ENCODE measurements at regions not wholly inside any gene's neighbourhood (a gene's known extent, or its start where the extent isn't known, plus 50 kb on each side); places are given as distances from the start of the nearest gene placed in this dataset.

- no peak for DNase-seq (ENCODE audit: low read depth)
These were observed 217.2 kb downstream of the CHRM3 start for GRCh38 chr1:239603530-239603929.

GRCh38 chr1:239606850-239607400 is 220.6 kb downstream of the CHRM3 start:
- DNase-seq (ENCODE audit: low read depth), result no peak

- no peak for DNase-seq (ENCODE audit: low read depth)
These were observed 222.1 kb downstream of the CHRM3 start for GRCh38 chr1:239608469-239608868.

GRCh38 chr1:239612379-239612778 is 226.0 kb downstream of the CHRM3 start:
- no peak for DNase-seq (ENCODE audit: low read depth)

GRCh38 chr1:239616673-239617072 is 230.3 kb downstream of the CHRM3 start:
- DNase-seq (ENCODE audit: low read depth), result no peak

GRCh38 chr1:239617259-239617658 is 230.9 kb downstream of the CHRM3 start:
- no peak for DNase-seq (ENCODE audit: low read depth)

GRCh38 chr1:239617731-239618130 is 231.4 kb downstream of the CHRM3 start:
- no peak for DNase-seq (ENCODE audit: low read depth)

GRCh38 chr1:239619190-239619589 is 232.8 kb downstream of the CHRM3 start:
- no peak for DNase-seq (ENCODE audit: low read depth)

- no peak for DNase-seq (ENCODE audit: low read depth)
These were observed 244.4 kb downstream of the CHRM3 start for GRCh38 chr1:239630767-239631166.

GRCh38 chr1:239633432-239633831 is 247.1 kb downstream of the CHRM3 start:
- no peak for DNase-seq (ENCODE audit: low read depth)

- DNase-seq (ENCODE audit: low read depth), result no peak
These were observed 248.9 kb downstream of the CHRM3 start for GRCh38 chr1:239635276-239635675.

- no peak for DNase-seq (ENCODE audit: low read depth)
These were observed 250.0 kb downstream of the CHRM3 start for GRCh38 chr1:239636347-239636746.

- DNase-seq (ENCODE audit: low read depth), result no peak
These were observed 258.2 kb downstream of the CHRM3 start for GRCh38 chr1:239644604-239645003.

- no peak for DNase-seq (ENCODE audit: low read depth)
These were observed 260.7 kb downstream of the CHRM3 start for GRCh38 chr1:239647045-239647444.

- DNase-seq (ENCODE audit: low read depth), result no peak
These were observed 261.7 kb downstream of the CHRM3 start for GRCh38 chr1:239647964-239648632.

GRCh38 chr1:239655023-239655422 is 268.7 kb downstream of the CHRM3 start:
- DNase-seq (ENCODE audit: low read depth), result no peak

GRCh38 chr1:239657291-239657690 is 270.9 kb downstream of the CHRM3 start:
- DNase-seq (ENCODE audit: low read depth), result no peak

GRCh38 chr1:239662950-239663349 is 276.6 kb downstream of the CHRM3 start:
- DNase-seq (ENCODE audit: low read depth), result no peak

- DNase-seq (ENCODE audit: low read depth), result no peak
These were observed 285.9 kb downstream of the CHRM3 start for GRCh38 chr1:239672256-239672655.

GRCh38 chr1:239675735-239676134 is 289.4 kb downstream of the CHRM3 start:
- DNase-seq (ENCODE audit: low read depth), result no peak

- DNase-seq (ENCODE audit: low read depth), result no peak
These were observed 290.3 kb downstream of the CHRM3 start for GRCh38 chr1:239676522-239677273.

GRCh38 chr1:239677362-239677761 is 291.0 kb downstream of the CHRM3 start:
- no peak for DNase-seq (ENCODE audit: low read depth)

- no peak for DNase-seq (ENCODE audit: low read depth)
These were observed 291.8 kb downstream of the CHRM3 start for GRCh38 chr1:239678181-239678580.

Measured in amniotic epithelial cell (primary cell).